GM19438 (cell line): ENCODE measurements at regions not wholly inside any gene's neighbourhood (a gene's known extent, or its start where the extent isn't known, plus 50 kb on each side); places are given as distances from the start of the nearest gene placed in this dataset.
"Not testable (repeated sequence)": the region's sequence is repeated elsewhere in the genome, so short reads cannot be mapped to it uniquely, and the experiment has no call there.

Source experiments
- ATAC-seq: cut with Tn5 transposase; IDR thresholded peaks from one replicate; pipeline ENCODE4 v1.9.1; 2021; ENCODE audit warnings: low read depth; ENCODE audit not compliant: unreplicated experiment

- no peak for ATAC-seq
Observed at GRCh38 chrX:139475432-139475831, 55.1 kb upstream of the F9 start.

GRCh38 chrX:139461945-139462344 lies 68.6 kb upstream of the F9 start:
- ATAC-seq = not testable (repeated sequence)

- ATAC-seq = no peak
Observed at GRCh38 chrX:139454743-139455142, 75.8 kb upstream of the F9 start.

- ATAC-seq = no peak
Observed at GRCh38 chrX:139448996-139449395, 81.5 kb upstream of the F9 start.

GRCh38 chrX:139446832-139447231 lies 83.7 kb upstream of the F9 start:
- no peak for ATAC-seq

- ATAC-seq = no peak
Observed at GRCh38 chrX:139429913-139430312, 100.6 kb upstream of the F9 start.

GRCh38 chrX:139423186-139423585 lies 107.4 kb upstream of the F9 start:
- ATAC-seq = no peak

- not testable (repeated sequence) for ATAC-seq
Observed at GRCh38 chrX:139398258-139398657, 132.3 kb upstream of the F9 start.

GRCh38 chrX:139388254-139388653 lies 142.3 kb upstream of the F9 start:
- no peak for ATAC-seq

GRCh38 chrX:139382529-139382928 lies 148.0 kb upstream of the F9 start:
- ATAC-seq = no peak

GRCh38 chrX:139376547-139376946 lies 154.0 kb upstream of the F9 start:
- ATAC-seq = not testable (repeated sequence)

GRCh38 chrX:139360356-139360755 lies 170.2 kb upstream of the F9 start:
- no peak for ATAC-seq

- ATAC-seq = not testable (repeated sequence)
Observed at GRCh38 chrX:139342594-139342991, 187.9 kb upstream of the F9 start.

- ATAC-seq = not testable (repeated sequence)
Observed at GRCh38 chrX:139341855-139342593, 188.5 kb upstream of the F9 start.

- ATAC-seq = no peak
Observed at GRCh38 chrX:139332441-139332840, 198.1 kb upstream of the F9 start.

- no peak for ATAC-seq
Observed at GRCh38 chrX:139327355-139327754, 203.2 kb upstream of the F9 start.

GRCh38 chrX:139324756-139325155 lies 205.8 kb upstream of the F9 start:
- ATAC-seq = no peak

GRCh38 chrX:139320661-139321354 lies 209.7 kb upstream of the F9 start:
- ATAC-seq = not testable (repeated sequence)

GRCh38 chrX:139306675-139307074 lies 223.9 kb upstream of the F9 start:
- not testable (repeated sequence) for ATAC-seq

- no peak for ATAC-seq
Observed at GRCh38 chrX:139304471-139304870, 226.1 kb upstream of the F9 start.

- ATAC-seq = no peak
Observed at GRCh38 chrX:139299309-139299708, 231.2 kb upstream of the F9 start.

- ATAC-seq = no peak
Observed at GRCh38 chrX:139298437-139298836, 232.1 kb upstream of the F9 start.
